ENCODE measurements at regions not wholly inside any gene's neighbourhood (a gene's known extent, or its start where the extent isn't known, plus 50 kb on each side); places are given as distances from the start of the nearest gene placed in this dataset.
"Not testable (repeated sequence)": the region's sequence is repeated elsewhere in the genome, so short reads cannot be mapped to it uniquely, and the experiment has no call there.

GRCh38 chr4:137949746-137950145, 292.4 kb downstream of the SLC7A11 start:
- DNase-seq: no peak

- no peak for DNase-seq
Measured at GRCh38 chr4:137946453-137947174, 295.5 kb downstream of the SLC7A11 start.

- DNase-seq: not testable (repeated sequence)
Measured at GRCh38 chr4:137942815-137943214, 299.3 kb downstream of the SLC7A11 start.

GRCh38 chr4:137942015-137942515, 300.1 kb downstream of the SLC7A11 start:
- DNase-seq: not testable (repeated sequence)

- DNase-seq: no peak
Measured at GRCh38 chr4:137934911-137935310, 307.2 kb downstream of the SLC7A11 start.

GRCh38 chr4:137934046-137934445, 308.1 kb downstream of the SLC7A11 start:
- DNase-seq: no peak

GRCh38 chr4:137927972-137928371, 314.2 kb downstream of the SLC7A11 start:
- no peak for DNase-seq

GRCh38 chr4:137923494-137923893, 318.7 kb downstream of the SLC7A11 start:
- no peak for DNase-seq

GRCh38 chr4:137922721-137923120, 319.4 kb downstream of the SLC7A11 start:
- DNase-seq: no peak

- no peak for DNase-seq
Measured at GRCh38 chr4:137909529-137910309, 332.4 kb downstream of the SLC7A11 start.

- DNase-seq: no peak
Measured at GRCh38 chr4:137905930-137906329, 336.2 kb downstream of the SLC7A11 start.

- no peak for DNase-seq
Measured at GRCh38 chr4:137901114-137901513, 341.0 kb downstream of the SLC7A11 start.

GRCh38 chr4:137896221-137896737, 345.9 kb downstream of the SLC7A11 start:
- DNase-seq: no peak

- not testable (repeated sequence) for DNase-seq
Measured at GRCh38 chr4:137895515-137895914, 346.6 kb downstream of the SLC7A11 start.

- DNase-seq: no peak
Measured at GRCh38 chr4:137892134-137892533, 350.0 kb downstream of the SLC7A11 start.

GRCh38 chr4:137890812-137891211, 351.3 kb downstream of the SLC7A11 start:
- no peak for DNase-seq

GRCh38 chr4:137881641-137882040, 349.3 kb upstream of the PCDH18 start:
- no peak for DNase-seq

GRCh38 chr4:137868067-137868466, 335.8 kb upstream of the PCDH18 start:
- DNase-seq: not testable (repeated sequence)

GRCh38 chr4:137866671-137867070, 334.4 kb upstream of the PCDH18 start:
- DNase-seq: no peak

GRCh38 chr4:137861682-137862081, 329.4 kb upstream of the PCDH18 start:
- no peak for DNase-seq

- no peak for DNase-seq
Measured at GRCh38 chr4:137853424-137853823, 321.1 kb upstream of the PCDH18 start.

- DNase-seq: no peak
Measured at GRCh38 chr4:137852326-137852725, 320.0 kb upstream of the PCDH18 start.

GRCh38 chr4:137851435-137851834, 319.1 kb upstream of the PCDH18 start:
- DNase-seq: no peak

- DNase-seq: not testable (repeated sequence)
Measured at GRCh38 chr4:137827945-137828344, 295.7 kb upstream of the PCDH18 start.

All from SIG-M5 (cell line).